Vagina (tissue), 2 donors: ENCODE measurements at regions not wholly inside any gene's neighbourhood (a gene's known extent, or its start where the extent isn't known, plus 50 kb on each side); places are given as distances from the start of the nearest gene placed in this dataset.

Source experiments
- CTCF ChIP-seq, 3 experiments: fragments of 450-650 bp in 2 of 3; fragments of 200-600 bp in 1 of 3; sonication (generic) in 1 of 3; IDR thresholded peaks; one replicate each; pipeline ENCODE4 v1.5.1; 2017 to 2019; ENCODE audit warnings: antibody characterized with exemption in 3 of 3, mild to moderate bottlenecking in 2 of 3, moderate library complexity in 2 of 3
- POLR2A ChIP-seq, 2 donors: fragments of 450-650 bp; IDR thresholded peaks; one replicate each; pipeline ENCODE4 v1.6.1; 2017; ENCODE audit warnings: antibody characterized with exemption in 2 of 2, mild to moderate bottlenecking in 2 of 2, moderate library complexity in 2 of 2

- TF ChIP-seq CTCF (IDR thresholded peaks at IDR 0.05) (no peak), POLR2A (IDR thresholded peaks at IDR 0.05) (no peak)
Observed at GRCh38 chr6:71126506-71126905, 162.1 kb upstream of the OGFRL1 start.
